Bronchial epithelial cell (primary cell): ENCODE measurements at regions not wholly inside any gene's neighbourhood (a gene's known extent, or its start where the extent isn't known, plus 50 kb on each side); places are given as distances from the start of the nearest gene placed in this dataset.
"Not testable (repeated sequence)": the region's sequence is repeated elsewhere in the genome, so short reads cannot be mapped to it uniquely, and the experiment has no call there.

Source experiments
- DNase-seq: peaks from one replicate; pipeline ENCODE4 v3.0.0-alpha.2; 2010; ENCODE audit warnings: low read depth
- FAIRE-seq: peaks from 2 replicates; lab custom pipeline; 2011; peaks lifted over from hg19 to GRCh38; lab: Jason Lieb, UNC
- H3K27me3 ChIP-seq: 2 replicates; pipeline ENCODE4 v1.5.1; 2011; ENCODE audit warnings: low read length; ENCODE audit not compliant: control insufficient read depth, insufficient read depth
- H3K36me3 ChIP-seq: 2 replicates; pipeline ENCODE4 v1.5.1; 2011; ENCODE audit warnings: low read length; ENCODE audit not compliant: control insufficient read depth, insufficient read depth
- H3K4me3 ChIP-seq: 2 replicates; pipeline ENCODE4 v1.5.1; 2011; ENCODE audit warnings: mild to moderate bottlenecking, low read depth, low read length, control low read depth
- CTCF ChIP-seq: IDR thresholded peaks from 2 replicates; pipeline ENCODE4 v1.5.1; 2011; ENCODE audit warnings: mild to moderate bottlenecking, moderate library complexity, low read length, control low read depth, inconsistent platforms; ENCODE audit not compliant: insufficient read depth, severe bottlenecking

GRCh38 chr1:104238991-104239390, 489.3 kb downstream of the AMY1C start:
- no peak for FAIRE-seq
- TF ChIP-seq CTCF = no peak
- H3K4me3 ChIP-seq = no peak overlapping the region
- H3K36me3 ChIP-seq = no peaks in the 10 kb centered on the region
- no peak for DNase-seq
- no peaks in the 10 kb centered on the region for H3K27me3 ChIP-seq

- Histone ChIP-seq H3K36me3 (no peaks in the 10 kb centered on the region), H3K4me3 (no peak overlapping the region), H3K27me3 (no peaks in the 10 kb centered on the region)
- no peak for DNase-seq
- no peak for FAIRE-seq
- no peak for TF ChIP-seq CTCF
Observed at GRCh38 chr1:104248385-104248784, 498.7 kb downstream of the AMY1C start.

GRCh38 chr1:104259481-104259880, 509.8 kb downstream of the AMY1C start:
- no peak for FAIRE-seq
- DNase-seq = no peak
- no peaks in the 10 kb centered on the region for H3K27me3 ChIP-seq
- no peak overlapping the region for H3K4me3 ChIP-seq
- TF ChIP-seq CTCF = no peak
- H3K36me3 ChIP-seq = no peaks in the 10 kb centered on the region

GRCh38 chr1:104263110-104263509, 513.4 kb downstream of the AMY1C start:
- H3K4me3 ChIP-seq, DNase-seq, H3K27me3 ChIP-seq, H3K36me3 ChIP-seq, FAIRE-seq: not testable (repeated sequence)

- Histone ChIP-seq H3K27me3 (no peaks in the 10 kb centered on the region), H3K4me3 (no peak overlapping the region), H3K36me3 (no peaks in the 10 kb centered on the region)
- no peak for DNase-seq
- no peak for FAIRE-seq
- no peak for TF ChIP-seq CTCF
Observed at GRCh38 chr1:104264521-104264920, 514.8 kb downstream of the AMY1C start.

- no peak for TF ChIP-seq CTCF
- no peak for FAIRE-seq
- no peaks in the 10 kb centered on the region for H3K36me3 ChIP-seq
- H3K27me3 ChIP-seq = no peaks in the 10 kb centered on the region
- DNase-seq = no peak
- H3K4me3 ChIP-seq = no peak overlapping the region
Observed at GRCh38 chr1:104265163-104265562, 515.5 kb downstream of the AMY1C start.
